Gastroesophageal sphincter (tissue), 3 donors: ENCODE measurements at regions not wholly inside any gene's neighbourhood (a gene's known extent, or its start where the extent isn't known, plus 50 kb on each side); places are given as distances from the start of the nearest gene placed in this dataset.

Experiments
- CTCF ChIP-seq, 4 experiments: fragments of 200-600 bp in 2 of 4; fragments of 450-650 bp in 2 of 4; sonication (generic) in 1 of 4; IDR thresholded peaks; one replicate each; pipeline ENCODE4 v1.5.1; 2017 to 2019; ENCODE audit warnings: antibody characterized with exemption in 4 of 4, mild to moderate bottlenecking in 2 of 4, moderate library complexity in 2 of 4
- EP300 ChIP-seq: sonication (generic); formaldehyde crosslinking; IDR thresholded peaks from one replicate; pipeline ENCODE4 v1.6.1; 2017; ENCODE audit warnings: antibody characterized with exemption, mild to moderate bottlenecking
- POLR2A ChIP-seq, 2 donors: fragments of 450-650 bp; IDR thresholded peaks; one replicate each; pipeline ENCODE4 v1.6.1; 2017; ENCODE audit warnings: antibody characterized with exemption in 2 of 2, mild to moderate bottlenecking in 2 of 2, moderate library complexity in 1 of 2
- POLR2AphosphoS5 ChIP-seq: sonication (generic); formaldehyde crosslinking; IDR thresholded peaks from one replicate; pipeline ENCODE4 v1.6.1; 2017; ENCODE audit warnings: antibody characterized with exemption

- no peak for TF ChIP-seq EP300
- no peak for TF ChIP-seq CTCF (IDR thresholded peaks at IDR 0.05)
- no peak for TF ChIP-seq POLR2AphosphoS5
- no peak for TF ChIP-seq POLR2A (IDR thresholded peaks at IDR 0.05)
These were observed 664.1 kb downstream of the BCL11A start for GRCh38 chr2:59889305-59889704.
